GM06990 (cell line): ENCODE measurements at regions not wholly inside any gene's neighbourhood (a gene's known extent, or its start where the extent isn't known, plus 50 kb on each side); places are given as distances from the start of the nearest gene placed in this dataset.

Experiments used
- DNase-seq: peaks from one replicate; pipeline ENCODE4 v3.0.0-alpha.2; 2011; ENCODE audit not compliant: insufficient read length; ENCODE audit errors: extremely low read depth
- H3K27me3 ChIP-seq: replicated peaks from 2 replicates; pipeline ENCODE4 v1.6.0; 2011; ENCODE audit warnings: low read length; ENCODE audit not compliant: control insufficient read depth, insufficient read depth
- H3K36me3 ChIP-seq: 2 replicates; pipeline ENCODE4 v1.5.1; 2011; ENCODE audit warnings: low read length; ENCODE audit not compliant: control insufficient read depth, insufficient read depth
- H3K4me3 ChIP-seq: replicated peaks from 2 replicates; pipeline ENCODE4 v1.5.1; 2011; ENCODE audit warnings: low read depth, mild to moderate bottlenecking, control low read depth, low read length
- CTCF ChIP-seq: IDR thresholded peaks from 2 replicates; pipeline ENCODE4 v1.5.1; 2011; ENCODE audit warnings: low read length, control low read depth, mild to moderate bottlenecking, inconsistent platforms; ENCODE audit not compliant: insufficient read depth, poor library complexity, severe bottlenecking

DNA sequence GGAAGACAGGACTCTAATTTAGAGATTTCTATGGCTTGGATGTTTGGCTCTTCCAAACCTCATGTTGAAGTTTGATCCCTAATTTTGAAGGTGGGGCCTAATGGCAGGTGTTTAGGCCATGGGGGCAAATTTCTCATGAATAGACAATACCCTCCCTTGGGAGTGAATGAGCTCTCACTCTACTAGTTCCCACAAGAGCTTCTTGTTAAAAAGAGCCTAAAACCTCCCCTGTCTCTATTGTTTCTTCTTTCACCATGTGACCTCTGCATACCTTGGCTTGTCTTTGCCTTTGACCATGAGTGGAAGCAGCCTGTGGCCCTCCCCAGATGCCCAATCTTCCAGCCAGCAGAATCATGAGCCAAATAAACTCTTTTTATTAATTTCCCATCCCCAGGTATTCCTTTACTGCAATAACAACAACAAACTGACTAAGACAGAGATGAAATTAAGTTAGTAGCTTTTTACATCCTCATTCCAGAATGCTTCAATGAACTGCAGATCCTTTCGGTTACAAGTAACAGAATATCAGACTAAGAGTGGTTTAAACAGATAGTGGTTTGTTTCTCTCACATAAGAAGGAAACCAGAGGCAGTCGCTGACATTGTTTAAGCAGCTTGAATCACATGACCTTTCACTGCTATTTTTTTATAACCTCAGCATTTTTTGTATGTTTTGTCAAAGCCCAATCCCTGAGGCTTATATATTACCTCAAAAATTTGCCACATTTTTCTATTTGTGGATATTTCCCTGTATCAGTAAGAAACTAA, 1013.3 kb upstream of the SEMA6D start:
- no peak for TF ChIP-seq CTCF
- Histone ChIP-seq H3K27me3 (no peaks in the 10 kb centered on the region), H3K36me3 (no peaks in the 10 kb centered on the region), H3K4me3 (no peak overlapping the region)
- no peak for DNase-seq

DNA sequence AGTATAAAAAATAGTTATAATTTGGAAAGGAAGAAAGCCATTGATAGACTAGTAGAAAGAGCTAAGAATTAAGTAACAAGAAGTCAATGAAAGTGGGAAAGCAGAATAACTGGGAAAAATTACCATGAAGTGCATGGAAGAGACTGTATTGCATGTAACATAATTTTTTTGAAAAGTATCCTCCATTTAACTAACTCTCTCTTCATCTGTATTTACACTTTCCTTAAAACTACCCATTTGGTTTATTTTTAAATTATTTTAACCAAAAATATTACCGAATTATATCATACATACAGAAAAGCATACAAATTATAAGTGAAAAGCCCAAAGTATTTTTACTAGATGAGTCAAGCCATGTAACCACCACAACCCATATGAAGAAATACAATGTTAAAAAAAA, 1009.9 kb upstream of the SEMA6D start:
- Histone ChIP-seq H3K4me3 (no peak overlapping the region), H3K36me3 (no peaks in the 10 kb centered on the region), H3K27me3 (no peaks in the 10 kb centered on the region)
- TF ChIP-seq CTCF, result no peak
- no peak for DNase-seq

- no peak for TF ChIP-seq CTCF
- H3K36me3 ChIP-seq, result no peaks in the 10 kb centered on the region
- H3K4me3 ChIP-seq, result no peak overlapping the region
- H3K27me3 ChIP-seq, result no peaks in the 10 kb centered on the region
- DNase-seq, result no peak
Observed at GRCh38 chr15:46708226-46708625, 1009.1 kb upstream of the SEMA6D start.

DNA sequence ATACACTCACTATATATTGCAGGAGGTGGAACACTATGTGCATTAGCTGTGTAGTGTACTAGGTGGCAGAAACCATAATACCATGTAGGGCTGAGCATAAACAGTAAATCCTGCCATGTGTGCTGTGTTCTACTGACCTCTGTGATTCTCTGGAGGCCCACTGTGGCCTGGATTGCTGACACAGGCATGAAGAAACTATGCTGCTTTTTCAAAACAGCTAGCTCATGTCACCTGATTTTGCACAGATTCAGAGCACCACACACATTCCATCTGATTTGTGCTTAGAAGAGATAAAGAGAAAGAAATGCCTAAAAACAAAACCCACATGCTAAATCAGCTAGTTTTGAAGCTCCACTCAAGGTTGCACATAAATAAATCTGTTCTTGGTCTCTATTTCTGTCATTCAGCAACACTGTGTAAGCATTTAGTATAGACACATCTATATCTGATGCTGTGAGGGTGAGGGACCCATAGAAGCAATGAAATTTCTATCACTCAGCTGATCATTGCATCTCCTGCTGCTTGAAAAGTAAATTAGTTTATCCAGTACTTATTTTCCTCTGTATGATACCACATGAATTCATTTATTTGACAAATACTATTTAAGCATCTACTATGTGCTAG, 1007.7 kb upstream of the SEMA6D start:
- Histone ChIP-seq H3K36me3 (no peaks in the 10 kb centered on the region), H3K27me3 (no peaks in the 10 kb centered on the region), H3K4me3 (no peak overlapping the region)
- no peak for DNase-seq
- no peak for TF ChIP-seq CTCF

- TF ChIP-seq CTCF, result no peak
- Histone ChIP-seq H3K36me3 (no peaks in the 10 kb centered on the region), H3K27me3 (no peaks in the 10 kb centered on the region), H3K4me3 (no peak overlapping the region)
- no peak for DNase-seq
Observed at GRCh38 chr15:46710401-46710960, 1006.8 kb upstream of the SEMA6D start.

DNA sequence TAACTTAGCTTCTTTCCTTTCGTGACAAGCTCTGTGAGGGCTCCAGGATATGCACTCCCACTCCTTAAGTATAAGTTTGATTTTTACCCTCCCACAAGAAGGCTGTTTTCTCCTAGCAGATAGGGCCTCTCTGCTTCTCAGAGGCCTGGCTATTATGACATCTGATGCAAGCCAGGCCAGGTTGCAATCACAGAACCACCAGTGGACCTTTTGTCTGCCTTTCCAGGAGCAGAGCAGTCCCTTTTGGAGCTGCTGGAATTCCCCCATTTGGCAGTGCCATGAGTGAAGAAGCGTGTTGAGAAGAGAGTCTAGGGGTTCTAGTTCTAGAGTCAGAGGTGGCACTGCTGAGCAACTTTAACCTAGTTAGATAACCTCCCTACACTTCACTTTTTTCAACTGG, 1004.3 kb upstream of the SEMA6D start:
- Histone ChIP-seq H3K4me3 (no peak overlapping the region), H3K36me3 (no peaks in the 10 kb centered on the region), H3K27me3 (no peaks in the 10 kb centered on the region)
- TF ChIP-seq CTCF, result no peak
- DNase-seq, result no peak
